H9 (cell line): ENCODE measurements at regions not wholly inside any gene's neighbourhood (a gene's known extent, or its start where the extent isn't known, plus 50 kb on each side); places are given as distances from the start of the nearest gene placed in this dataset.

Source experiments
- DNase-seq: peaks from one replicate; pipeline ENCODE4 v3.0.0-alpha.2; 2017
- H2AFZ ChIP-seq: one replicate; pipeline ENCODE4 v1.6.1; 2013; ENCODE audit warnings: mild to moderate bottlenecking, low read length, control low read depth, moderate library complexity
- H2AK5ac ChIP-seq: 2 replicates; pipeline ENCODE4 v1.6.1; 2013; ENCODE audit warnings: low read length, control low read depth, mixed read lengths; ENCODE audit not compliant: insufficient read length
- H2BK120ac ChIP-seq: one replicate; pipeline ENCODE4 v1.6.1; 2013; ENCODE audit warnings: low read depth, mild to moderate bottlenecking, low read length, control low read depth, inconsistent platforms; ENCODE audit not compliant: poor library complexity, severe bottlenecking
- H2BK12ac ChIP-seq: 2 replicates; pipeline ENCODE4 v1.6.1; 2013; ENCODE audit warnings: low read length, control low read depth, mixed read lengths, low read depth; ENCODE audit not compliant: insufficient read length
- H2BK15ac ChIP-seq: 2 replicates; pipeline ENCODE4 v1.6.1; 2013; ENCODE audit warnings: low read depth, low read length, control low read depth
- H2BK20ac ChIP-seq: one replicate; pipeline ENCODE4 v1.6.1; 2013; ENCODE audit warnings: low read depth, mild to moderate bottlenecking, low read length, control low read depth, inconsistent platforms; ENCODE audit not compliant: poor library complexity, severe bottlenecking
- H2BK5ac ChIP-seq: 2 replicates; pipeline ENCODE4 v1.6.1; 2013; ENCODE audit warnings: low read length, control low read depth, mixed read lengths; ENCODE audit not compliant: insufficient read length
- H3K14ac ChIP-seq: 2 replicates; pipeline ENCODE4 v1.6.1; 2013; ENCODE audit warnings: low read length, control low read depth; ENCODE audit not compliant: insufficient read depth
- H3K18ac ChIP-seq: 2 replicates; pipeline ENCODE4 v1.6.1; 2013; ENCODE audit warnings: low read depth, mild to moderate bottlenecking, mixed read lengths, low read length, control low read depth; ENCODE audit not compliant: insufficient read length
- H3K23ac ChIP-seq: 2 replicates; pipeline ENCODE4 v1.6.1; 2013; ENCODE audit warnings: low read length, control low read depth, mixed read lengths, low read depth; ENCODE audit not compliant: insufficient read length
- H3K23me2 ChIP-seq: 2 replicates; pipeline ENCODE4 v1.6.1; 2013; ENCODE audit warnings: low read depth, mild to moderate bottlenecking, mixed read lengths, low read length, control low read depth; ENCODE audit not compliant: insufficient read length, poor library complexity, severe bottlenecking
- H3K27ac ChIP-seq: 2 replicates; pipeline ENCODE4 v1.5.1; 2013; ENCODE audit warnings: low read length, control low read depth, mixed read lengths, low read depth; ENCODE audit not compliant: insufficient read length
- H3K27me3 ChIP-seq: 2 replicates; pipeline ENCODE4 v1.6.1; 2013; ENCODE audit warnings: low read length, control low read depth, inconsistent platforms; ENCODE audit not compliant: insufficient read depth
- H3K4ac ChIP-seq: 2 replicates; pipeline ENCODE4 v1.6.1; 2013; ENCODE audit warnings: low read depth, mild to moderate bottlenecking, control low read depth, inconsistent platforms, low read length, moderate library complexity
- H3K4me1 ChIP-seq: 2 replicates; pipeline ENCODE4 v1.6.1; 2013; ENCODE audit warnings: low read length, control low read depth, inconsistent platforms; ENCODE audit not compliant: insufficient read depth
- H3K4me2 ChIP-seq: 2 replicates; pipeline ENCODE4 v1.6.1; 2013; ENCODE audit warnings: low read length, control low read depth, mixed read lengths; ENCODE audit not compliant: insufficient read length, insufficient read depth
- H3K56ac ChIP-seq: 2 replicates; pipeline ENCODE4 v1.6.1; 2013; ENCODE audit warnings: low read depth, mild to moderate bottlenecking, mixed read lengths, low read length, control low read depth; ENCODE audit not compliant: insufficient read length
- H3K79me1 ChIP-seq: 2 replicates; pipeline ENCODE4 v1.6.1; 2013; ENCODE audit warnings: low read depth, mild to moderate bottlenecking, moderate library complexity, low read length, control low read depth, inconsistent platforms; ENCODE audit not compliant: insufficient read depth, poor library complexity, severe bottlenecking
- H3K79me2 ChIP-seq: 2 replicates; pipeline ENCODE4 v1.6.1; 2013; ENCODE audit warnings: low read length, control low read depth, inconsistent platforms; ENCODE audit not compliant: insufficient read depth
- H3K9ac ChIP-seq: 2 replicates; pipeline ENCODE4 v1.6.1; 2013; ENCODE audit warnings: low read length, control low read depth, mixed read lengths; ENCODE audit not compliant: insufficient read length; ENCODE audit errors: extremely low read depth
- H3K9me3 ChIP-seq: one replicate; pipeline ENCODE4 v1.6.1; 2013; ENCODE audit warnings: low read depth, low read length, inconsistent platforms; ENCODE audit not compliant: control insufficient read depth
- H3T11ph ChIP-seq: one replicate; pipeline ENCODE4 v1.6.1; 2013; ENCODE audit warnings: mild to moderate bottlenecking, low read length, control low read depth, inconsistent platforms
- H4K20me1 ChIP-seq: one replicate; pipeline ENCODE4 v1.6.1; 2013; ENCODE audit not compliant: control insufficient read depth, insufficient read length, insufficient read depth
- H4K5ac ChIP-seq: 2 replicates; pipeline ENCODE4 v1.6.1; 2013; ENCODE audit warnings: low read depth, mild to moderate bottlenecking, mixed read lengths, low read length, control low read depth; ENCODE audit not compliant: insufficient read length
- H4K8ac ChIP-seq: replicated peaks from 2 replicates; pipeline ENCODE4 v1.6.1; 2013; ENCODE audit warnings: low read length, control low read depth, mixed read lengths, low read depth; ENCODE audit not compliant: insufficient read length
- H4K91ac ChIP-seq: 2 replicates; pipeline ENCODE4 v1.6.1; 2013; ENCODE audit warnings: low read depth, mild to moderate bottlenecking, moderate library complexity, mixed read lengths, low read length, control low read depth; ENCODE audit not compliant: insufficient read length
- H3K27ac Mint-ChIP-seq, 3 experiments: 2 replicates in 2 of 3; 3 replicates in 1 of 3; pipeline ENCODE4 v1.8.0; 2020 to 2021; ENCODE audit warnings: mixed read lengths in 3 of 3, mild to moderate bottlenecking in 1 of 3, moderate library complexity in 1 of 3
- H3K27me3 Mint-ChIP-seq: 2 replicates; pipeline ENCODE4 v1.8.0; 2021; ENCODE audit warnings: low read depth, mild to moderate bottlenecking, moderate library complexity, mixed read lengths
- H3K36me3 Mint-ChIP-seq, 3 experiments: 2 replicates in 2 of 3; 3 replicates in 1 of 3; pipeline ENCODE4 v1.8.0; 2020 to 2021; ENCODE audit warnings: low read depth in 3 of 3, mixed read lengths in 3 of 3; ENCODE audit not compliant: insufficient read depth in 1 of 3
- H3K4me1 Mint-ChIP-seq, 2 experiments: 2 replicates each; pipeline ENCODE4 v1.8.0; 2020; ENCODE audit warnings: mixed read lengths in 2 of 2
- H3K4me3 Mint-ChIP-seq, 2 experiments: 2 replicates in 1 of 2; 3 replicates in 1 of 2; pipeline ENCODE4 v1.8.0; 2020 to 2021; ENCODE audit warnings: mild to moderate bottlenecking in 2 of 2, mixed read lengths in 2 of 2, moderate library complexity in 1 of 2
- H3K9me3 Mint-ChIP-seq, 2 experiments: 2 replicates in 1 of 2; 3 replicates in 1 of 2; pipeline ENCODE4 v1.8.0; 2020; ENCODE audit warnings: mild to moderate bottlenecking in 2 of 2, mixed read lengths in 2 of 2, moderate library complexity in 1 of 2
- WGBS: extraction: QIAGEN DNeasy Blood & Tissue Kit; methylation state at CpG from one replicate; pipeline ENCODE4 v1.1.7; 2013; ENCODE audit warnings: missing lambda C conversion rate, low lambda C conversion rate, mixed read lengths; ENCODE audit not compliant: insufficient read length; ENCODE audit errors: extremely low coverage; 5-methylcytosine and 5-hydroxymethylcytosine counted together
- TF ChIP-seq, protein P1 (sequence below): fragments of 200-600 bp; sonication (generic); conservative IDR thresholded peaks from 3 replicates; pipeline ENCODE4 v1.8.0; 2021; ENCODE audit warnings: antibody characterized with exemption, mild to moderate bottlenecking

DNA sequence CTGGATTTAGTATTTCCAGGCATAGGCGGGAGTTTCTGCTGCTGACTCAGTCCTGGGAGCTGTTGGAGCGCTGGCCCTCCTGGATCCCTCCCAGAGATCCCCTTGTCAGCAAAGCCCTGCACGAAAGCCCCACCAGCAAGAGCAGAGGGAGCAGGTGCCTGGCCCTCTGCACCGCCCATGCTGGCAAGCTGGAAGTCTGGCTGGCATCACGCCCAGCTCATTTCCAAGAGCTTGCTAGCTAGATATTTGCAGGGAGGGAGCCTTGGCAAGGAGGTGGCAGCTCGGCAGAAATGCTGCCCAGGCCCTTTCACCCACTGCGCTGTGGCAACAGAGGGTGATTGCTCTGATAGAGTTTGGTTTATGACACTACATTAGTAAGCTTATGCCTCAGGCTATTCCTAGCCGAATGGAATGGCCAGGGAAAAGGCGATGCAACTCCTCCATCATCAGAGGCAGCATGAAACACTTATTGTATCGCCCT is 193.9 kb downstream of the EMP1 start:
- no peaks in the 10 kb centered on the region for H4K20me1 ChIP-seq
- no peak overlapping the region for H3K14ac ChIP-seq
- no peak overlapping the region for H3K4ac ChIP-seq
- H3K23ac ChIP-seq, result no peak overlapping the region
- no peak overlapping the region for H4K5ac ChIP-seq
- no peak overlapping the region; a peak in 1 of 7 replicates for H3K27ac Mint-ChIP-seq
- H3K4me1 Mint-ChIP-seq, result peaks cover 6 to 8% of the 10 kb centered on the region in 2 experiments; a peak in 3 of 4 replicates
- no peaks in the 10 kb centered on the region; the same call in 1 of the 2 replicates for H3K4me1 ChIP-seq
- H3K27me3 Mint-ChIP-seq, result no peaks in the 10 kb centered on the region
- no peak overlapping the region for H4K8ac ChIP-seq
- DNase-seq, result no peak
- no peak overlapping the region for H2BK15ac ChIP-seq
- no peaks in the 10 kb centered on the region for H3K79me1 ChIP-seq
- no peak overlapping the region for H3K4me3 Mint-ChIP-seq
- no peak overlapping the region for H2AK5ac ChIP-seq
- H3K9ac ChIP-seq, result no peak overlapping the region
- no peak overlapping the region for H2BK12ac ChIP-seq
- H4K91ac ChIP-seq, result no peak overlapping the region
- H2AFZ ChIP-seq, result no peak overlapping the region
- no peak overlapping the region for H3K4me2 ChIP-seq
- H2BK20ac ChIP-seq, result no peak overlapping the region
- no peak overlapping the region for H3K18ac ChIP-seq
- H3K36me3 Mint-ChIP-seq, result peaks cover 0 to under 1% (median 0%) of the 10 kb centered on the region in 3 experiments; a peak in 2 of 7 replicates
- H3K56ac ChIP-seq, result no peak overlapping the region
- no peaks in the 10 kb centered on the region for H3K79me2 ChIP-seq
- H3T11ph ChIP-seq, result no peak overlapping the region
- WGBS, result no CpG with 5 or more reads among the region's 10 CpGs
- no peaks in the 10 kb centered on the region for H3K9me3 ChIP-seq
- H3K23me2 ChIP-seq, result no peaks in the 10 kb centered on the region
- TF ChIP-seq, protein P1, sequence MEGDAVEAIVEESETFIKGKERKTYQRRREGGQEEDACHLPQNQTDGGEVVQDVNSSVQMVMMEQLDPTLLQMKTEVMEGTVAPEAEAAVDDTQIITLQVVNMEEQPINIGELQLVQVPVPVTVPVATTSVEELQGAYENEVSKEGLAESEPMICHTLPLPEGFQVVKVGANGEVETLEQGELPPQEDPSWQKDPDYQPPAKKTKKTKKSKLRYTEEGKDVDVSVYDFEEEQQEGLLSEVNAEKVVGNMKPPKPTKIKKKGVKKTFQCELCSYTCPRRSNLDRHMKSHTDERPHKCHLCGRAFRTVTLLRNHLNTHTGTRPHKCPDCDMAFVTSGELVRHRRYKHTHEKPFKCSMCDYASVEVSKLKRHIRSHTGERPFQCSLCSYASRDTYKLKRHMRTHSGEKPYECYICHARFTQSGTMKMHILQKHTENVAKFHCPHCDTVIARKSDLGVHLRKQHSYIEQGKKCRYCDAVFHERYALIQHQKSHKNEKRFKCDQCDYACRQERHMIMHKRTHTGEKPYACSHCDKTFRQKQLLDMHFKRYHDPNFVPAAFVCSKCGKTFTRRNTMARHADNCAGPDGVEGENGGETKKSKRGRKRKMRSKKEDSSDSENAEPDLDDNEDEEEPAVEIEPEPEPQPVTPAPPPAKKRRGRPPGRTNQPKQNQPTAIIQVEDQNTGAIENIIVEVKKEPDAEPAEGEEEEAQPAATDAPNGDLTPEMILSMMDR, result no peak
- no peak overlapping the region for H3K27ac ChIP-seq
- no peaks in the 10 kb centered on the region; a peak in 1 of 5 replicates for H3K9me3 Mint-ChIP-seq
- H2BK5ac ChIP-seq, result no peak overlapping the region
- no peaks in the 10 kb centered on the region for H3K27me3 ChIP-seq
- H2BK120ac ChIP-seq, result no peak overlapping the region
